Esophagus muscularis mucosa (tissue), 3 donors: ENCODE measurements at regions not wholly inside any gene's neighbourhood (a gene's known extent, or its start where the extent isn't known, plus 50 kb on each side); places are given as distances from the start of the nearest gene placed in this dataset.

Source experiments
- CTCF ChIP-seq, 3 experiments: fragments of 200-600 bp in 2 of 3; fragments of 450-650 bp in 1 of 3; sonication (generic) in 2 of 3; IDR thresholded peaks; one replicate each; pipeline ENCODE4 v1.5.1; 2017 to 2019; ENCODE audit warnings: antibody characterized with exemption in 3 of 3, mild to moderate bottlenecking in 2 of 3, moderate library complexity in 1 of 3
- POLR2A ChIP-seq: fragments of 450-650 bp; IDR thresholded peaks from one replicate; pipeline ENCODE4 v1.6.1; 2017; ENCODE audit warnings: antibody characterized with exemption, moderate library complexity, mild to moderate bottlenecking, low read depth
- POLR2AphosphoS5 ChIP-seq, 2 donors: sonication (generic); formaldehyde crosslinking; IDR thresholded peaks; one replicate each; pipeline ENCODE4 v1.6.1; 2017; ENCODE audit warnings: antibody characterized with exemption in 2 of 2

- no peak for TF ChIP-seq CTCF (IDR thresholded peaks at IDR 0.05)
- TF ChIP-seq POLR2A, result no peak
- TF ChIP-seq POLR2AphosphoS5 (IDR thresholded peaks at IDR 0.05), result no peak
These were observed 56.7 kb upstream of the HUWE1 start for GRCh38 chrX:53743244-53743643.
